CD4-positive, alpha-beta T cell treated with Interleukin-12 subunit alpha and Interleukin-12 subunit beta, for 1 hour (primary cell): ENCODE measurements at regions not wholly inside any gene's neighbourhood (a gene's known extent, or its start where the extent isn't known, plus 50 kb on each side); places are given as distances from the start of the nearest gene placed in this dataset.
"Not testable (repeated sequence)": the region's sequence is repeated elsewhere in the genome, so short reads cannot be mapped to it uniquely, and the experiment has no call there.

Experiments used
- DNase-seq: peaks from one replicate; pipeline ENCODE4 v3.0.0-alpha.2; 2020

DNA sequence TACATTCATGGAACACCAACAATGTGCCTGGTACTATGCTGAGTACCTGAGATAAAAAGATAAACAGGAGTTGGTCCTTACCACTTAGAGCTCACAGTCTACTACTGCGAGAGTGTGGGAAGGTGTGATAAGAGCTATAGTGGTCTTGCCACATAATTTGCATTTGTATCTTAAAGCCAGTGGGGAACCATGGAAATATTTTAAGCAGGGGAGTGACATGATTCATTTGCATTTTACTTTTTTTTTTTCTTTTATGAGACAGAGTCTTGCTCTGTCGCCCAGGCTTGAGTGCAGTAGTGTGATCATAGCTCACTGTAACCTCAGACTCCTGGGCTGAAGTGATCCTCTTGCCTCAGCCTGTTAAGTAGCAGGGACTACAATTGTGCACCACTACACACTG lies 53.6 kb downstream of the SRGAP2 start:
- DNase-seq, result not testable (repeated sequence)

DNA sequence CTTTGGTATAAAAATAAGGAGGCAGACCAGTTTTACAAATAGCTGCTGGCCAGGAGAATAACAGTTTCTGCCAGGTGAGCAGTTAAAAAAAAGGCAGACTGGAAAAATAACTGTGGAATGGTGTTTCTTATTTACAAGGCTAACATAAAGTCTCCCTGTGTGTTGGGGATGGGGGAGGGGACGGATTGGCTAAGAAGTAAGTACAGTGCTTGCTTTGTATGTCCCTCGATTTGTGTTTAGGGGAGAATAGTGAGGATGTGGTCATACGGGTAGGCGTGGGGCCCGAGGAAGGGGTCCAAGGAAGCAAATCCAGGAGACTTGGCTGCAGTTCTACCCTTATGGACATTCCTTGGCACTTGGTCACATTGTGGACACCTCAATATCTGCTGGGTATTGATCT lies 58.1 kb downstream of the SRGAP2 start:
- not testable (repeated sequence) for DNase-seq

DNA sequence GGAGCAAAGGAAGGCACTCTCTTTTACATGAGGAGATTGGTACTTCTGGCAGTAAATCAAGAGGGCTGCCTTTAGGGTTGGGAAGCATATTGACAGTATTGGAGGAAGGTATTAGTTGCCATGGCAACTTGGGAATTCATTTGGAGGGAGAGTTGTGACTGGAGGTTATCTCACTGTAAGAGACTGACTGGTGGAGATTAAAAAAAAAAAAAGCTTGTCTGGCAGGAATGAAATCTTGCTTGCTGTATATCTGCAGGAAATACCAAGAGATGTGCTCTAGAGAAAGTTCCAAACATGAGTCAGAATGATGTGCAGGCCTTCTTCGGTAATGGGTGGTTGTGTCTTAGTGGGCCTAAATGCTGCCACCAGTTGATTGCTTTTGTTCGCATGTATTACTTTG lies 59.1 kb downstream of the SRGAP2 start:
- DNase-seq, result not testable (repeated sequence)

DNA sequence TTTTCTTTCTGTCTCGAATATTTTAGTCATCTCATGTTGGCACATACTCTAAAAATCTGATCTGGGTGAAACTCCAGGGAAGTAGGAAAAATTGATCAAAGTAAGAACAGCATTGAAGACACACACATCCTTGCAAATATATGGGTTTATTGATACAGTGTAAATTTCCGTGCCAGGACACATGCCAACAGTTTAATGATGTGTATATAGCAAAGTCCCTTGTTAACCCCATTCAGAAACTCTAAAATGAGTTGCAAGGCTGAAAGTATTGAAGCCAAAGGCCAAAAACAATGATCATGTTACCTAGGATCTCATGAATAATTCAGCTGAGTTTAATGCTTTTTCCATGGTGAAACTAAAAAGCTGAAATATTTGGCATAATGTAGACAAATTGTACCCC lies 61.6 kb downstream of the SRGAP2 start:
- DNase-seq, result not testable (repeated sequence)

DNA sequence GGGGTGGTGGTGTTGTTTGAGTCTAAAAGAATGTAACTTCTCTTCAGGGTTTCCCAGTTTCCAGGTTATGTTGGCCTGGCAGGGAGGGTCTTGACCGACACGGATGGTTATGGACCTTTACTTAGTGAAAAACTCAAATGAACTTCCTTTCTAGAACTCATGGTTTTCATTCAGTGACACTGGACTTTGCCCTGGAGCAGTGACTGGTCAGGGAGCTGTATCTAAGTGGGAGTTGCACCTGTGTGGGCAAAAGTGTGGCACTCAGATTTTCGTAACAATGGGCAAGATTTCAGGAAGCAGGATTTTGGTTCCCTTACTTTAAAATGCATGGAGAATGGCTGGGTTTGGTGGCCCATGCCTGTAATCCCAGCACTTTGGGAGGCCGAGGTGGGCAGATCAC lies 67.8 kb downstream of the SRGAP2 start:
- not testable (repeated sequence) for DNase-seq

DNA sequence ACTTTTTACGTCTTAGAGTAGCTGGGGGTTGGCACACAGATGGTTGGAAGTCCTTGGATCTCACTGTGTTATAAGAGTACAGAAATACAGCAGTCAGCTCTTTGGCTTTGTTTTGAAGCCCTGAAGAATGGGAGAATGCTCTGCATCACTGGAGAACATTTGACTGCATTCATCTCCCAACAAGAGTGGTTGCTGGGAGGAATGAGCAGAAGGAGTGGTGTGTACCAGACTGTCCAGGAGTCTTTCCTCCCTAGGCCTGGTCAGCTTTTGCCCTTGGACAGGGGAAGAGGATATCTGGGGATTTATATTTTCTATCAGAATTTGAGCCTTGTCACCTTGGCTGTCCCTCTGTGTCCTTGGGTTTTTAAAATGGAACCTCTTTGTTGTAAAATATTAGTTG lies 69.8 kb downstream of the SRGAP2 start:
- DNase-seq, result not testable (repeated sequence)

DNA sequence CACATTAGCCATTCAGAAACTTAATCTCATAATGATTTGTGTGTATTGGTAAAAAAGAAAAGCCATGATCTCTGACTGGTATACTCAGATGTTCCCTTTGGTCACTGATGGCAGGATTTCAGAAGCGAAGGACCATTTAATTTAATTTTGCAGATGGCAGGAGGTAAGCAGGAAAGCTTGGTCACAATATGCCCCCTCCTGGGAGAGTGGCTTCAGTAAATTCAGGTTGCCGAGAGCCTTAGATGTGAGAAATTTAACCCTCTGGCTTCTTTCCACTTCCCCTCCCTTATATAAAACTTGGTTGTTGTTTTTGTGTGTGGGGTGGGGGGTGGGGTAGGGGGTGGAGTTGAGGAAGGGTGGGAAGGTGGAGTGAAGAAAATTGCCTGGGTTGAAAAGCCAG lies 72.8 kb downstream of the SRGAP2 start:
- DNase-seq, result not testable (repeated sequence)

DNA sequence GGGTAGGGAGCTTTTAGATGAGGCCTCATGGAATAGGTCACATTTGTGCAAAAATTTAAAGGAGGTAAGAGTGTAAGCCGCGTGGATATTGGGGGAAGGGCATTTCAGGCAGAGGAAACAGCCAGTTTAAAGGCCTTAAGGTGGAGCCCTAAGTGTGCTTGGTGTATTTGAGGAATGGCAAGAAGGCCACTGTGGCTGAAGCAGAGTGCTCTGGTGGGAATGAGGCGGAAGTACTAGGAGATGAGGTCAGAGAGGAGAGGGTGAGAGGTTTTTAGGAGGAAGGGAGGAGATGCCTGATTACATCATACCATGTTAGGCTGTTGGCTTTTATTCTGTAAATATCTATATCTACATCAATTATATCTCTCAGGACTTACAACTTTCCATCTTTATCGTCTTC lies 75.3 kb downstream of the SRGAP2 start:
- not testable (repeated sequence) for DNase-seq

DNA sequence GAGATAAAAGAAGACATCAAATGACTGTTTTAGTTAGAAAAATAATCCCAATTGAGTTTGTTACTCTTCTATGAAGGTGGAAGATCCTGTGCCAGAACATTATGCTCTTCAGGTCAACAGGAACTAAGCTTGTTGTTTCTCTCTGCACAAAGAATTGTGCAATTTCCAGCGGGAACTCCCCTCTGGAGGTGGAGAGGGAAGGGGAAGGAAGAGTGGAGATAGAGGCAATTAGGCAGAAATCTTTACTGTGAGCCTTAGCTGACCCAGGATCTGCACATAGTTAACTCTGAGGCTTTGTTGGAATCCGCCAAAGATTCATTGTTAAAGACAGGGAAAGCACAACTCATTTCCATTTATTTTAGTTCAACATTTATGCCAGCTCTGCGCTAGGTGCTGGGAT lies 77.3 kb downstream of the SRGAP2 start:
- not testable (repeated sequence) for DNase-seq

DNA sequence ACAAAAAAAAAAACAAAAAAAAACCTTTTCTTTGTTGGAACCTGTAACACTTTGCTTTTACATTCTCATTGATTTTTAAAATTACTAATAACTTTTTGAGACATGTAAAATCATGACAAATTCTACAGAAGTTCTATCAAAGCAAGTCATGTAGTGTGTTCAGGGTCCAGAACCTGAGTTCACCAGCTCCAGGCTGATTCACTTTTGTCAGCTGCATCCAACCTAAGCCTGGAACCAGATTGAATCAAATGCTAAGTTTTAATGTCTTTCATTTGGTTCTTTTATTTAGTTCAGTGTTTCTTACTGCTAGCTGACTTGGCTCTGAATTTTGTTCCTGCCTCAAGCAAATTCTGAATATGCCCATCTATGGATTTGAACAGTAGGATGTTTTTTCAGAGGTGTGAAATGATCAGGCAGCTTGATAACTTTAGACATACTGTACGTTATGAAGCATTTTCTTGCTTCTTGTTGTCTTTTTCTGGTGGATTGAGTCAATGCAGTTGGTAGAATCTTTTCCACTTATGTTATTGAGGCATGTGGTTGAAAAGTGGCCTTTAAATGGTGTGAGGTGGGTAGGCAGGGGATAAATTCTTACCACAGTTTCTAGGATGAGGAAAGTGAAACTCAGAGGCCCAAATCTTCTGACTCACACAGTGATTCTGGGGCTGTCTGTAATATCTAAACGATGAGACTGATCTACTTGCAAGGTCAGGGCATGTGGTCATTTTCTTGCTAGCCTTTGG lies 78.7 kb downstream of the SRGAP2 start:
- not testable (repeated sequence) for DNase-seq

DNA sequence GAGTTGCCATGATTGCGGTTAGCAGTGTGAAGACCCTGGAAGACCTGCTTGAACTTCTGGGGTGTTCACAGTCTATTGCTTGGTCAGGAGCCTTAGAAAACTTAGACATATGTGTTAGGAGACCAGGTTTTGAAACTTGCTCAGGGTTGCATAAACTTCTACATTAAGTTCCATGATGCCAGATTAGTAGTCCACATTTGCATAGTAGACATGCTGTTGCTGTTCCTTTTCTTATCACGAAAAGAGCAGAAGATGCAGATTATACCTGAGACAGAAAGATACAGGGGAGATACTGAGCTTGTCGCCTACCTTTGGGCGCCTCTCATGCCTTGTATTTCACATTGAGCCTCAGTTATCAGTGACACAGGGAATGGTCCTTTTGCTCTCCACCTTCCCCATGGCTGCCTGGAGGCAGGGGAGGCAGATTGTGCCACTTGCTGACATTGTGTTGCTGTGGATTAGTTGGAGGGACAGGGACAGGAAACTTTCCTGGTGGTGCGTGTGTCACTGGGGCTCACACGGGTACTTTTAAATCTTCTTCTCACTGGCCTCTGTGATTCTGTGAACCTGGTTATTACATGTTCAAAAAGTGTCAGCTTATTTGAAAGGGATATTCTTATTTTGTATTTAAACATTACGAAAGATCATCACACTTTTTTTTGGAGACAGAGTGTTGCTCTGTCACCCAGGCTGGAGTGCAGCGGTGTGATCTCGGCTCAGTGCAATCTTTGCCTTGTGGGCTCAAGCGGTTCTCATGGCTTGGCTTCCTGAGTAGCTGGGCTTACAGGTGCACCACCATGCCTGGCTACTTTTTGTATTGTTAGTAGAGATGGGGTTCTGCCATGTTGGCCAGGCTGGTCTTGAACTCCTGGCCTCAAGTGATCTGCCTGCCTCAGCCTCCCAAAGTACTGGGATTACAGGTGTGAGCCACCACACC lies 82.0 kb downstream of the SRGAP2 start:
- DNase-seq, result not testable (repeated sequence)

DNA sequence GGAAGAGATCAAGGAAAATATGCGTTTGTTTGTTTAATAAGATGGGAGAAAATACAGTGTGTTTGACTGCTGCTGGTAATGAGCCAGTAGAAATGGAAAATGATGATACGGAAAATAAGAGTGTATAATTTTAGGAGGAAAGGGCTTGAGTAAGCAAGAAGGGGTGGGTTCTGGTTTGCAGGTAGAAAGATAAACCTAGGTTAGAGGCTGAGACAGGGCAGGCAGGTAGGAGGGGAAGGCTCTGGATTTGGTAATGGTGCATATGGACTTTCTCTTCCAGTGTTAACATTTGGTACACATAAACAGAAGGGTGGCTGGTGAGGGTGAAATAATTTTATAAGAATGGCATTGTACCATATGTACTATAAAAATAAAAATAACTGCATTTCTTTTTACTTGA lies 84.4 kb downstream of the SRGAP2 start:
- DNase-seq, result not testable (repeated sequence)

DNA sequence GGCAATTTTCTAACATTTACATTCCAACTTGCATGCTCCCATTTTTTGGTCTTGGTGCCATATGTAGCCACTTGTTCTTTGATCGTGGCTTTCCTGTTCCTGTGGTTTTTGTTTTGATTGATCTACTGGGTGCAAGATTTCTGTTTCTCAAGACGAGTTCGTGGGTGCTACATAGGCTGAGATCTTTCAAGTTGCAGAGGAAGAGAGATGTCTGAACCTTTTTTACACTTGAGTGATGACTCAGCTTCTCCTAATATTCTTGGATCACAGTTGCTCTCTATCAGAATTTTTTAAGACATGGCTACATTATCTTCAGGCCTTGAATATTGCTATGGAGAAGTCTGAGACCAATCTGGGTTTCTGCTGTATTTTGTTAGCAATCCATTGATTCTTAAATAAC lies 85.1 kb downstream of the SRGAP2 start:
- not testable (repeated sequence) for DNase-seq

DNA sequence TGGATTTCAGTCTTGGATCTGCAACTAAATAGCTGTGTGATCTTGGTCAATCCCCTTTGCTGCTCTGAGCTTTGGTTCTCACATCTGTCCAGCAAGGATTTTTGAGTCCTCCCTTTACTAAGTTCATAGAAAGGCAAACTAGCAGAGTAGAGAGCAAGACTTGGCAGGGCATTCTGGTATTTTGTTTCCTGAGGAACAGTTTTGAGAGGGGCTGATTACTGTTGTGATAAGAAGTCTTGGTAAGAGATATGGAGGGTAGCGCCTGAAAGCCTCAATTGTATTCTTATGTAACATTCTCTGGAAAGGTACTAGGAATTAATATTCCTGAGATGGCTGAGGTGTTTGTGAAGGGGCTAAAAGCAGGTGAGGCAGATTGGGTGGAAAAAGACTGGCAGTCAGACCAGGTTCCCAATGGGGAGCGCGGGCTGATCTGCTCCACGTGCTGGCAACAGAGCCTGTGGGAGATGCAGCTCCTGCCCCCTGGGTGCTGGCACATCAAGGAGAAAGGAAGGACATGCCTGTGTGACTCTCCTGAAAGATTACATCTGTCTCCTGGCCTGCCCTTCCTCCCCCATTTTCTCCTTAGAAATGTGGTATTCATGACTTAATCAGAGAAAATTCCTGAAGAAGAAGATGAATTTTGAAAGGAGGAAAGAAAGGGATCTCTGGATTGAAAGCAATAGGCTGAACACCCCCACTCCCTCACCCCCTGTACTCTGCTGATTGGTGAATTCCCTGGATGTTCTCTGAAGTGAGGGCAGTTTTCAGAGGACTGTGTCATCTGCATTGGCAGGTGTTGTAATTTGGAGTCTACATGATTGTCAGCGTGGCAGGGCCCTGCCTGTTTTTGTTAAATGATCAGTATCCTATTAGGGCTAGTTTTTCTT lies 94.0 kb downstream of the SRGAP2 start:
- not testable (repeated sequence) for DNase-seq

DNA sequence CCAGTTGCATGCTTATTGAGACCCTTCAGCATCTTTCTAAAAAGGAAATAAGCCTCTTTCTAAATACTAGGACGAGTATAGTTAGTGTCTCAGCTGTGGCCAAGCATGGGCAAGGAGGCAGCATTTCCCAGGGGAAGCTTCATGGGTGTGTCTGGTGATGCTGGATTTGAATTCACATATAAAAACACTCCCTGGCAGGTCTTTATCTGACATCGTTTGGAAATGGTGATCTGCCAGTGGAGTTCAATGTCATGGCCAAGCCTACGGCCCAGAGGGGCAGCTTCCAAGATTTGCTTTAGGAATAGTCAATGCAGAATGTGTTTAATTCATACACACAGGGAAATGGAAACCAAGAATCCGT lies 94.7 kb downstream of the SRGAP2 start:
- DNase-seq, result not testable (repeated sequence)

DNA sequence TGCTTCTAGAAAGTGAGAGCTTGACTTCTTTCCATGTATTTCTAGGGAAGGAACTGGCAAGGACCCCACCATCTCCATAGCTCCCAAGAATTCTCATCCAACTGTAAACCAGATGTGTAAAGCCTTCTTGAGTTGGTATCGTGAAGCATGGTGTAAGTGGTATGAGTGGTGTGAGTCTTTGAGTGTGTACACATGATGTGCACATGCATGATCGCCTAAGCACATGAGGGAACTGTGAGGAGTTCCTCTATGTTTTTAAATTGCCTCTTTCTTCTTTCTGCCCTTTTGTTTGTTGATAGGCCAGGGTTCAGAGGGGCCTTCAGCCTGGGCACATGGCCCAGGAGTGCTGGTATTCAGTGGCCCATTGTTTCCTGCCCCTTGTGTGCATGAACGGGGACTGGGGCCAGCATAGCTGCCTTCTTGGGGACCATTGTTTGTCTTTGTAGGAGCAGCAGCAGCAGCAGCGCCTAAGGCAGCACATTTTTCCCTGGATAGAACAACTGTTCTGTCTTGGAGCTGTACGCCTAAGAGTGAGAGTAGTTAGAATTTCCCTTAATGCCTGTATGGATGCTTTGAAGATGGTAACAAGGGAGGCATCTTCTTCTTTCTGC lies 95.9 kb downstream of the SRGAP2 start:
- DNase-seq, result not testable (repeated sequence)

DNA sequence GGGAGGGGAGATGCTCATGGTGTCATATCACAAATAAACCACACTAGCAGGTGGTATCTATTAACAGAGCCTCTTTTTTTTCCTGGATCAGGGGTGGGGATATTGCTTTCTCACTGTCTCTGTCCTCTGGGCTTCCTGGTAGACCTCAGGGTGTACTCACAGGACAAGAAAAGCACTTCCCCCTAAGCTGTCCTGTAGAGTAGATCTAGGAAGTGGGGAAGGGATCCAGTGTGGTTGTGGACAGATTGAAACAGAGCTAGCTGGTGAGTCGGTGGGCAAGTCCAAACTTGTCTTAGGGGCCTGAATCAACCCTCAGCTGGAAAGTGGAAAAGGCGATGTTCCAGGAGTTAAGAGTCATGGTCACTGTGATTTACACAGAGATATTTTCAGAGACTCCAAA lies 96.6 kb downstream of the SRGAP2 start:
- not testable (repeated sequence) for DNase-seq

DNA sequence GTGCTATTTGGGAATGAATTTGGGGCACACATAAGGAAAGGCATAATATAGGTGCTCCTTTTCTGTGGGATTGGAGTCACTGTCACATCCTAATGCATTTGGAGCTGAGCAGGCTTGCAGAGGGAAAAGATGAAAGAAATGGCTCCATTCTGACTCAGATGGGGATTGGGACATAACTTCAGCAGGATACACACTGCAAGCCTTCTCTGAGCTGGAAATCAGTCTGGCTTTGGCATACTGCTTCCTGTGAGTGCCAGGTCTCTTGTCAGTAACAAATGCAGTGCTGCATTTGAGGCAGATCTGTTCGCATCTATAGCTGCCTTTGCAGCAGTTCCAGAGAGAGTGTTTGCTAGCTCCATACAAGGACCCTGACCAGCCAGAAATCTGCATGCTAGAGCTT lies 98.7 kb downstream of the SRGAP2 start:
- not testable (repeated sequence) for DNase-seq

DNA sequence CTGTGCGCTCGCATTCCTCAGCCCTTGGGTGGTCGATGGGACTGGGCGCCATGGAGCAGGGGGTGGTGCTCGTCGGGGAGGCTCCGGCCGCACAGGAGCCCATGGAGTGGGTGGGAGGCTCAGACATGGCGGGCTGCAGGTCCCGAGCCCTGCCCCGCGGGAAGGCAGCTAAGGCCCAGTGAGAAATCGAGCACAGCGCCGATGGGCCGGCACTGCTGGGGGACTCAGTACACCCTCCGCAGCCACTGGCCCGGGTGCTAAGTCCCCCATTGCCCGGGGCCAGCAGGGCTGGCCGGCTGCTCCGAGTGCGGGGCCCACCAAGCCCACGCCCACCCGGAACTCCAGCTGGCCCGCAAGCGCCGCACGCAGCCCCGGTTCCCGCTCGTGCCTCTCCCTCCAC lies 104.1 kb downstream of the SRGAP2 start:
- DNase-seq, result not testable (repeated sequence)

DNA sequence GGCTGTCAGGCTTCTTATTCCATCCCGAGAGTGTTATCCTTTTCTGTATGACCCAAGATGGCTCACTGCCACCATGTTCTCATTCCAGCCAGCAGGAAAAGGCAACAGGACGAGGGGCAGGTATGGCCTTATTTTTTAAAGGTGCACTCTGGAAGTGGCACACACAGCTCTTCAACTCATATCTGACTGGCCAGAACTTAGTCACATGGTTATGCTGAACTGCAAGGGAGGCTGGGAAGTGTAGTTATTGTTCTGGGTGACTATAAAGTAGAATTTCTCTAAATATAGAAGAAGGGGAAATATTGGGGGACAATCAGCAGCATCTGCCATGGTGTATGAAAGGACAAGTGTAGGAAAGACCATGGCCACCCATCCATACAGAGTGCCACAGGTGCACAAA lies 107.6 kb downstream of the SRGAP2 start:
- DNase-seq, result not testable (repeated sequence)

DNA sequence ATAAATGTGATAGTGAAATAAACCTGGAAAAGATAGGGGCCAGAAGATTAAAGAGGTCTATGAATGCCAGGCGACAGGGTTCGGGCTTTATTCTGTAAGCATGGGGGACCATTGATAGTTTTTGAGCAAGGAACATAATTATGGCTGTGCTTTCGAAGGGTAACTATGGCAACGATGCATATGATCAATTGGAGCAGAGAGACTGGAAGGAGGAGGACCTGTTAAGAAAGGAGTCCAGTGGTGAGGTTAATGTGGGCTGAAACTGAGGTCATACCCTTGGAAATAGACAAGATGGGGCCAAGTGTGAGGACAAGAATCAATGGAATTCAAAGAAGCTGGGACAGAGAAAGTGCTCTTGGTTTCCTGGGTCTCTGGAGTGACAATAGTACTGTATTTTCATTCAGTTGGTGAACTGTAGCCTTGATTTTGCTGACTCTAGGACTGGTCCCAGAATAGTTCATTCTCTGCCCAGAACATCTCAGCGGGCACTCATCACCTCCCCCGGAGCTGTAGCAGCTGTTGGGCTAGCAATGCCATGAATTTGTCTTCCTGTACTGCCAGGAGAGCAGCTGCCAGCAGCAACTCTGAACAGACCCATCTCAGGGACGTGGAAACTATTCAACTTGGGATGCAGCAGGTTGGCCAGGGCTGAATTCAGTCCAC lies 108.4 kb downstream of the SRGAP2 start:
- DNase-seq, result not testable (repeated sequence)

DNA sequence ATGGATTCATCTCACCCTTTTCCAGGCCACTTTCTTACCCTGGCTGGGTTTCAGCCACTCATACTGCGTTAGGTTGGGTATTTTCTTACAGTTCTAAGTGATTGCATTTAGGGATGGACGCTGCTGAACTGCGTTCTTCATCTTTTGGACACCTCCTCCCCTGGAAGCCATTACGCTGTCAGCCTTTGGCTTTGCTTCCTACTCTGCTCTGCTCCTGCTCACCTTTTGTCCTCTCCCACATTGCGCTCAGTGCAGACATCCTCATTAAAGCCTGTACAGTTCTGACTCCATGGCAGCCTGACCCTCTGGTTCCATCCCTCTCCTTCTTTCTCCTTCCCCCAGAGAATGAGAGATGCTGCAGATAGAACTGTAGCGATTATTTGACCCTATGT lies 108.9 kb downstream of the SRGAP2 start:
- not testable (repeated sequence) for DNase-seq
